ENCODE measurements at regions not wholly inside any gene's neighbourhood (a gene's known extent, or its start where the extent isn't known, plus 50 kb on each side); places are given as distances from the start of the nearest gene placed in this dataset.

- DNase-seq, result no peak
- intact Hi-C loops (cut with DNase I; ENCODE audit: low total_unique reads), result no loop called here
- Histone ChIP-seq H3K27ac (no peak overlapping the region), H3K4me3 (no peak overlapping the region), H3K9me3 (no peaks in the 10 kb centered on the region), H3K4me1 (no peaks in the 10 kb centered on the region), H3K36me3 (no peaks in the 10 kb centered on the region), H3K27me3 (no peaks in the 10 kb centered on the region)
- no peak for TF ChIP-seq POLR2A (IDR thresholded peaks at IDR 0.05)
- TF ChIP-seq EP300 (IDR thresholded peaks at IDR 0.05), result no peak
- no peak for TF ChIP-seq POLR2AphosphoS5 (IDR thresholded peaks at IDR 0.05)
- TF ChIP-seq CTCF (IDR thresholded peaks at IDR 0.05), result no peak
- WGBS, 5 donors, result 33 to 58% (median 41%) methylated on average over 2 of the region's 2 CpGs
These were observed 431.8 kb upstream of the FZD8 start for GRCh38 chr10:36073796-36074345.

- Histone ChIP-seq H3K4me1 (no peaks in the 10 kb centered on the region), H3K27me3 (no peaks in the 10 kb centered on the region), H3K4me3 (no peak overlapping the region), H3K27ac (no peak overlapping the region), H3K9me3 (peaks cover 0 to 18% (median 14%) of the 10 kb centered on the region in 4 donors), H3K36me3 (no peaks in the 10 kb centered on the region)
- no peak for DNase-seq
- intact Hi-C loops (cut with DNase I; ENCODE audit: low total_unique reads), result no loop called here
- TF ChIP-seq EP300 (IDR thresholded peaks at IDR 0.05), result no peak
- no peak for TF ChIP-seq CTCF (IDR thresholded peaks at IDR 0.05)
- no peak for TF ChIP-seq POLR2A (IDR thresholded peaks at IDR 0.05)
- TF ChIP-seq POLR2AphosphoS5 (IDR thresholded peaks at IDR 0.05), result no peak
These were observed 426.4 kb upstream of the FZD8 start for GRCh38 chr10:36068542-36068941.

GRCh38 chr10:36067748-36068147 lies 425.7 kb upstream of the FZD8 start:
- H3K27ac ChIP-seq, result no peak overlapping the region
- H3K27me3 ChIP-seq, result no peaks in the 10 kb centered on the region
- H3K4me3 ChIP-seq, result no peak overlapping the region
- intact Hi-C loops (cut with DNase I; ENCODE audit: low total_unique reads), result no loop called here
- no peaks in the 10 kb centered on the region for H3K4me1 ChIP-seq
- 69 to 88% (median 81%) methylated on average over 2 of the region's 2 CpGs for WGBS, 5 donors
- TF ChIP-seq POLR2AphosphoS5 (IDR thresholded peaks at IDR 0.05) (no peak), CTCF (IDR thresholded peaks at IDR 0.05) (no peak), POLR2A (IDR thresholded peaks at IDR 0.05) (no peak), EP300 (IDR thresholded peaks at IDR 0.05) (no peak)
- no peaks in the 10 kb centered on the region for H3K36me3 ChIP-seq
- peaks cover 0 to 18% (median 14%) of the 10 kb centered on the region in 4 donors for H3K9me3 ChIP-seq
- no peak for DNase-seq

GRCh38 chr10:36066850-36067249 lies 424.8 kb upstream of the FZD8 start:
- 85 to 96% (median 94%) methylated on average over 3 of the region's 3 CpGs for WGBS, 5 donors
- Histone ChIP-seq H3K36me3 (no peaks in the 10 kb centered on the region), H3K27me3 (no peaks in the 10 kb centered on the region), H3K4me3 (no peak overlapping the region), H3K9me3 (peaks cover 0 to 18% (median 14%) of the 10 kb centered on the region in 4 donors), H3K27ac (no peak overlapping the region), H3K4me1 (no peaks in the 10 kb centered on the region)
- no peak for TF ChIP-seq POLR2A (IDR thresholded peaks at IDR 0.05)
- no peak for TF ChIP-seq POLR2AphosphoS5 (IDR thresholded peaks at IDR 0.05)
- TF ChIP-seq EP300 (IDR thresholded peaks at IDR 0.05), result no peak
- no peak for TF ChIP-seq CTCF (IDR thresholded peaks at IDR 0.05)
- intact Hi-C loops (cut with DNase I; ENCODE audit: low total_unique reads), result no loop called here
- DNase-seq, result no peak
